Natural killer cell (primary cell): ENCODE measurements at regions not wholly inside any gene's neighbourhood (a gene's known extent, or its start where the extent isn't known, plus 50 kb on each side); places are given as distances from the start of the nearest gene placed in this dataset.
"Not testable (repeated sequence)": the region's sequence is repeated elsewhere in the genome, so short reads cannot be mapped to it uniquely, and the experiment has no call there.

Experiments used
- ATAC-seq, 3 donors: fragments of 150-1000 bp in 2 of 3; fragments of 200-7000 bp in 1 of 3; cut with Tn5 transposase; 1 replicate in 1 of 3; 2 replicates in 2 of 3; pipeline ENCODE4 v1.10.0; 2021; ENCODE audit warnings: mild to moderate bottlenecking in 2 of 3, moderate library complexity in 2 of 3
- DNase-seq, 2 donors: peaks; one replicate each; pipeline versions ENCODE4 v3.0.0 to v3.0.0-alpha.2; 2013 to 2021; ENCODE audit warnings: mixed read lengths in 1 of 2
- H3K27ac ChIP-seq: one replicate; pipeline ENCODE4 v1.5.1; 2013; ENCODE audit warnings: mild to moderate bottlenecking, low read length
- H3K27me3 ChIP-seq: one replicate; pipeline ENCODE4 v1.6.1; 2013; ENCODE audit warnings: low read length; ENCODE audit not compliant: control insufficient read depth, insufficient read depth
- H3K36me3 ChIP-seq: one replicate; pipeline ENCODE4 v1.6.1; 2013; ENCODE audit warnings: low read length; ENCODE audit not compliant: control insufficient read depth, insufficient read depth
- H3K4me1 ChIP-seq: one replicate; pipeline ENCODE4 v1.6.1; 2013; ENCODE audit warnings: low read length; ENCODE audit not compliant: control insufficient read depth, insufficient read depth
- H3K4me3 ChIP-seq: one replicate; pipeline ENCODE4 v1.5.1; 2013; ENCODE audit warnings: low read length
- H3K9me3 ChIP-seq: one replicate; pipeline ENCODE4 v1.6.1; 2013; ENCODE audit warnings: low read length; ENCODE audit not compliant: control insufficient read depth, insufficient read depth
- H3K27ac Mint-ChIP-seq, 2 donors: one replicate each; pipeline ENCODE4 v1.8.0; 2022; ENCODE audit warnings: mild to moderate bottlenecking in 2 of 2, mixed read lengths in 2 of 2, moderate library complexity in 1 of 2
- H3K27me3 Mint-ChIP-seq, 2 donors: one replicate each; pipeline ENCODE4 v1.8.0; 2022; ENCODE audit warnings: low read depth in 2 of 2, mixed read lengths in 2 of 2
- H3K36me3 Mint-ChIP-seq: one replicate; pipeline ENCODE4 v1.8.0; 2022; ENCODE audit warnings: mixed read lengths
- H3K4me1 Mint-ChIP-seq, 2 donors: one replicate each; pipeline ENCODE4 v1.8.0; 2022; ENCODE audit warnings: mixed read lengths in 2 of 2
- H3K4me3 Mint-ChIP-seq: one replicate; pipeline ENCODE4 v1.8.0; 2022; ENCODE audit warnings: mild to moderate bottlenecking, moderate library complexity, mixed read lengths
- H3K9me3 Mint-ChIP-seq, 2 donors: one replicate each; pipeline ENCODE4 v1.8.0; 2022; ENCODE audit warnings: mixed read lengths in 2 of 2
- CTCF ChIP-seq: fragments of 200-600 bp; IDR thresholded peaks from one replicate; pipeline ENCODE4 v1.8.0; 2022; ENCODE audit warnings: antibody characterized with exemption
- whole genome bisulfite sequencing: methylation state at CpG from one replicate; pipeline ENCODE4 v1.1.7; 2013; ENCODE audit warnings: missing lambda C conversion rate; ENCODE audit not compliant: insufficient coverage; 5-methylcytosine and 5-hydroxymethylcytosine counted together
- intact Hi-C: fragments of 100-400 bp; cut with micrococcal nuclease; formaldehyde crosslinking; loops from one replicate; pipeline ENCODE4 v1.14.2; 2022

- Mint-ChIP-seq H3K4me3 (no peak overlapping the region), H3K4me1 (no peaks in the 10 kb centered on the region), H3K27me3 (peaks cover 16 to 24% of the 10 kb centered on the region in 2 donors), H3K36me3 (no peaks in the 10 kb centered on the region), H3K27ac (no peak overlapping the region), H3K9me3 (no peaks in the 10 kb centered on the region)
- Histone ChIP-seq H3K9me3 (no peaks in the 10 kb centered on the region), H3K4me3 (no peak overlapping the region), H3K4me1 (no peaks in the 10 kb centered on the region), H3K36me3 (no peaks in the 10 kb centered on the region), H3K27ac (no peak overlapping the region), H3K27me3 (peaks cover 3% of the 10 kb centered on the region)
- no peak for TF ChIP-seq CTCF
- intact Hi-C loops: no loop called here
- DNase-seq (peak in 1 of 2 donors; percentile 13), ATAC-seq (no peak)
- 84% methylated on average over 2 of the region's 3 CpGs for WGBS
Observed at GRCh38 chr9:1922026-1922425, 93.1 kb upstream of the SMARCA2 start.

GRCh38 chr9:1927546-1927945 is 87.6 kb upstream of the SMARCA2 start:
- H3K4me3 Mint-ChIP-seq: no peak overlapping the region
- DNase-seq (no peak), ATAC-seq (no peak)
- H3K4me1 ChIP-seq: no peaks in the 10 kb centered on the region
- H3K36me3 ChIP-seq: no peaks in the 10 kb centered on the region
- H3K27me3 ChIP-seq: no peaks in the 10 kb centered on the region
- H3K36me3 Mint-ChIP-seq: no peaks in the 10 kb centered on the region
- no peak overlapping the region for H3K4me3 ChIP-seq
- no peaks in the 10 kb centered on the region for H3K9me3 ChIP-seq
- no peaks in the 10 kb centered on the region for H3K9me3 Mint-ChIP-seq
- intact Hi-C loops: no loop called here
- TF ChIP-seq CTCF: no peak
- WGBS: 96% methylated on average over 5 of the region's 6 CpGs
- peaks cover 0 to 7% of the 10 kb centered on the region in 2 donors for H3K27me3 Mint-ChIP-seq
- H3K27ac ChIP-seq: no peak overlapping the region
- no peak overlapping the region for H3K27ac Mint-ChIP-seq
- H3K4me1 Mint-ChIP-seq: peaks cover 8 to 11% of the 10 kb centered on the region in 2 donors

- DNase-seq (no peak), ATAC-seq (no peak)
- 100% methylated on average over 1 of the region's 2 CpGs for WGBS
- no peaks in the 10 kb centered on the region for H3K9me3 Mint-ChIP-seq
- Histone ChIP-seq H3K27ac (no peak overlapping the region), H3K4me1 (no peaks in the 10 kb centered on the region), H3K27me3 (no peaks in the 10 kb centered on the region), H3K36me3 (no peaks in the 10 kb centered on the region), H3K4me3 (no peak overlapping the region), H3K9me3 (no peaks in the 10 kb centered on the region)
- no peak for TF ChIP-seq CTCF
- no peak overlapping the region for H3K4me3 Mint-ChIP-seq
- no peaks in the 10 kb centered on the region for H3K36me3 Mint-ChIP-seq
- intact Hi-C loops: no loop called here
- H3K4me1 Mint-ChIP-seq: peaks cover 8 to 11% of the 10 kb centered on the region in 2 donors
- H3K27ac Mint-ChIP-seq: no peak overlapping the region
- H3K27me3 Mint-ChIP-seq: peaks cover under 1 to 7% of the 10 kb centered on the region in 2 donors
Observed at GRCh38 chr9:1929134-1929533, 86.0 kb upstream of the SMARCA2 start.

- intact Hi-C loops: no loop called here
- no peaks in the 10 kb centered on the region for H3K36me3 Mint-ChIP-seq
- Histone ChIP-seq H3K9me3 (no peaks in the 10 kb centered on the region), H3K4me3 (no peak overlapping the region), H3K4me1 (no peaks in the 10 kb centered on the region), H3K27ac (no peak overlapping the region), H3K36me3 (no peaks in the 10 kb centered on the region), H3K27me3 (no peaks in the 10 kb centered on the region)
- H3K9me3 Mint-ChIP-seq: no peaks in the 10 kb centered on the region
- H3K4me3 Mint-ChIP-seq: no peak overlapping the region
- no peak for DNase-seq
- H3K4me1 Mint-ChIP-seq: peaks cover 8 to 11% of the 10 kb centered on the region in 2 donors
- TF ChIP-seq CTCF: no peak
- peaks cover 5 to 7% of the 10 kb centered on the region in 2 donors for H3K27me3 Mint-ChIP-seq
- 54% methylated on average over 5 of the region's 5 CpGs for WGBS
- peak in 1 of 3 donors; percentile 30 for ATAC-seq
- H3K27ac Mint-ChIP-seq: peak overlapping the region in 1 of 2 donors; percentile 17
Observed at GRCh38 chr9:1929722-1930244, 85.4 kb upstream of the SMARCA2 start.

GRCh38 chr9:1930245-1930736 is 84.9 kb upstream of the SMARCA2 start:
- H3K4me3 ChIP-seq, H3K36me3 Mint-ChIP-seq, H3K9me3 ChIP-seq, H3K27me3 ChIP-seq, H3K4me3 Mint-ChIP-seq, H3K4me1 ChIP-seq, DNase-seq, H3K27me3 Mint-ChIP-seq, H3K27ac ChIP-seq, intact Hi-C loops, H3K36me3 ChIP-seq, H3K9me3 Mint-ChIP-seq: not testable (repeated sequence)
- 75% methylated on average over 8 of the region's 9 CpGs for WGBS
- peak in 1 of 3 donors; percentile 29 for ATAC-seq
- Mint-ChIP-seq H3K4me1 (peaks cover 8 to 11% of the 10 kb centered on the region in 2 donors), H3K27ac (peak overlapping the region in 1 of 2 donors; percentile 17)
